Stimulated activated CD4-positive, alpha-beta T cell treated with anti-CD3 and anti-CD28 coated beads, TNF-alpha, amount 100 ng/mL, for 48 hours (primary cell): ENCODE measurements at regions not wholly inside any gene's neighbourhood (a gene's known extent, or its start where the extent isn't known, plus 50 kb on each side); places are given as distances from the start of the nearest gene placed in this dataset.

Source experiments
- DNase-seq, 3 donors: peaks; one replicate each; pipeline ENCODE4 v3.0.0-alpha.2; 2020; ENCODE audit warnings: low read depth in 3 of 3

DNA sequence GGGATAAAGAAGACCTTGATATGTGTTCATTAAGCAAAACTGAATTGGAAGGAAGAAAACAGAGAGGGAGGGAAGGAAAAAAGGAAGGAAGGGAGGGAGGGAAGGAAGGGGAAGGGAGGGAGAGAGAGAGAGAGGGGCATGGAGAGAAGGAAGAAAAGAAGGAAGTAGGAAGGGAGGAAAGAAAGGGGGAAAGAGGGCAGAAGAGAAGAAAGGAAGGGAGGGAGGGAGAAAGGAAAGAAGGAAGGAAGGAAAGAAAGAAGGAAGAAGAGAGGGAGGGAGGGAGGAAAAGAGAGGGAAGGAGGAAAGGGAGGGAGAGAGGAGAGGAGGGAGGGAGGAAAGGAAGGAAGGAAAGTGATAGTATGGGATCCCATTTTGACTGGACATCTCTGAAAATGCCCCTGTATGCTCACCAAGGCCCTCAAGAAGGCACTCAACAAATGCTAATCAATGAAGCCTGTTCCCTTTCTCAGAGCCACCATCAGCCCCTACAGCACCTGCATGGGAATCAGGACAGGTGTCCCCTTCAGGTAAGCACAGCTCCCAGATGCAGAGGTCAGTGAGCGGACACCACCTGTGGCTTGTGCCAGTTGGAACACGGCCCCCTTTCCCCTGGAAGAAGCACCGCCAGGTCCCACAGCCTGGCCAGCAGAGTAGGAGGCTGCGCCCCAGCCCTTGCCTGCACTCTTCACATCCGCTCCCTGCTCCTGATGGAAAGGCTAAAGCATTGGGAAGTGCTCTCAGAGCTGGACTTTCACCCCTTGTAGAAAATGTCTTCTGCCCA lies 161.4 kb upstream of the DIO3 start:
- DNase-seq: no peak

DNA sequence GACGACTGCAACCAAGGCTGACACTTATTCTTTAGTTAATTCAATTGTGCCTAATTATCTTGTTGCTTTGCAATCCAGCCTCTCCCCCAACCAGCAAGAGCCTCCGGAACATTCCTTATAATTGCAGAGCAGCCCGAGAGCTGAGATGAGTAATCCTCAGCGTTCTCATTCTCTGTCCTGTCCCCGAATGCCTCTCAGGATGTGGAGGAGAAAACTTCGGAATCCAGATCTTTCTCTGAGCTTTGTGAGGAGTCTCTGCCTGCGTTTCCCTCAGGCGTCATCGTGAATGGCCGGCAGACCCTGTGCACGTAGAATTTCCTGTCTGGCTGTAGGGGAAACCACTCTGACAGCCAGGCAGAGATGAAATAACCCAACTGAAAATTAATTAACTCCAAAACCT lies 160.5 kb upstream of the DIO3 start:
- no peak for DNase-seq

DNA sequence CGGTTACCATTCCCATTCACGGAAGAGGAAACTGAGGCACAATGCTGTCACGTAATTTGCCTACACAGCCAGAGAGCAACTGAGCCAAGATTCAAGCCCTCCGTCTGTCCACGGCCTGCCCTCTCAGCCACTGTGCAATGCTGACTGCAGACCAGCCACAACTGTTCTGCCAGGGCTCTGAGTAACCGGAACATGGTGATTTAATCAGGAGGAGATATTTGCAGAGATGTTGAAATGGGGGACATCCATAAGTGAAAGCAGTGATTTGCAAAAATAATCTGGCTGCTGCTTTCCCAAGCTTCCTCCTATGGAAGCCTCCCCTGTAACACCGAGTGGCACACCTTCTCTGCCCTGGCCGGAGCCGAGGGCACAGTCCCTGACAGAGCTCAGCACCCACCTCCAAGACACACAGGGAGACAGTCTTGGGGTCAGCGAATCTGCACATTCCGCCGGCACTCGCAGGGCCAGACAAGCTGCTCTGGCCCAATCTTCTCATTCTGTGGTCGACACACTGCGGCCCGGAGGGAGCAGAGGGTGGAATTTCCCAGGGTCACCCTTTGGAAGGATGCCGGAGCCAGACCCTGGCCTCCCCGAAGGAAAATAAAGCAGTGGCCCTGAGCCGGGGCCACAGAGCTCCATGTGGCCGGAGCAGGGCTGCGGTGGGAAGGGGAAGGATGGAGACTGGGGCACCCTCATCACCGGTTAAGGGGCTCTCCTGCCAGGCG lies 158.2 kb upstream of the DIO3 start:
- no peak for DNase-seq

DNA sequence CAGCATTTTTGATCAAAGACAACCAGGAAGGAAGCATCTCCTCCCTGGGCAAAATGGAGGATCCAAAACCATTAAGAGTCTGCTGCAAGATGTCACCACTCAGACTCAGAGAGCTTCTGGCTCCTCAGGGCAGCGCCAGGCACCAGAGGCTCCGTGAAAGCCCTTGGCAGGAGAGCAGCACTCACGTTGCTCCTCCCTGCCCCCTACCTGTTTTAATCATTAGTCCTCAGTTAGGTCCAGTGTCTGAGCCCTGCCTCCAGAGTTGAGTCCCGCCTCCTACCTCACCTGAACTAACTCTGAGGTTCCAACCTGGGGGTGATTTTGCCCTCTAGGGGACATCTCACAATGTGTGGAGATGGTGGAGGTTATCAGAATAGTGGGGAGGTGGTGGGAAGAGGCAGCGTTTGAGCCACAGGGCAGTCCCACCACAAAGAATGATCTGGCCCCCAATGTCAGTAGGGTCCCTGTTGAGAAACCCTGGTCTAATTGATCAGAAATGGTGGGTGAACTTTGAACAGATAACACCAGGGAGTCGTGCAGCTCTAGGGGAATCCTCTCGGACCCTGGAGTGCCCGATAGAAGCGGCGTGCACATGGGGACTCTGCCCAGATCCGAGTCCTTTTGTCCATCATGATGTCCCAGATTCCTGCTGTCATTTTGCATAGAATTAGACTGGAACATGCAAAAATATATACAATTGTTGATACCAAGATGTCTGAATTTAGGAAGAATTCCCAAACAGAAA lies 156.7 kb upstream of the DIO3 start:
- no peak for DNase-seq

DNA sequence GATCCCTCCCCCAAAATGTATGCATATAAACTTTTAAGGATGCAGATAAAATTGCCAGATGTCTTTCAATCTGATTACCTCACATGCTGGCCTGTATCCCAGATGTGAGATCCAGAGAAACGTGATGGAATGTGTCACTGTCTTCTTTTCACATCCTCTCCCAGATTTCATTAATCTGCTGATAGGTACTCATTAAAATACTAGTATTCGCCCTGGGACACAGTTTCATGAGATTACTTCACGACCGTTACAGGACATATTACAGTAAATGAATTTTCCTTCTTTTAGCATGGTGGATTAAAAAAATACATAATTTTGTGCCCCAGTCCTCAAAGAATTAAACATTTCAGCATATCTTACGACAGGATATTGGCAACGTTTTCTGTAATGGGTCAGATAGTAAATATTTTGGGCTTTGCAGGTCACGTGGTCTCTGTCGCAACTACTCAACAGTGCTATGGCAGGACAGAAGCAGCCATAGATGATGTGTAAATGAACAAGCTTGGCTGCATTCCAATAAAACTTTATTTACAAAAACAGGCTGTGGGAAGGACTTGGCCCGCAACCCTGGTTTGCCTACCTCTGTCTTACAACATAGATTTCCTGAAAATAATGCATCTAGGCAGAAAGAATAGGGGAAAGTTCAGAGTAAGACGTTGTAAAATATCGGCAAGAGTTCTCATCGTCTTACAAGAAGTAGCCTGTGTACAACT lies 156.0 kb upstream of the DIO3 start:
- no peak for DNase-seq

DNA sequence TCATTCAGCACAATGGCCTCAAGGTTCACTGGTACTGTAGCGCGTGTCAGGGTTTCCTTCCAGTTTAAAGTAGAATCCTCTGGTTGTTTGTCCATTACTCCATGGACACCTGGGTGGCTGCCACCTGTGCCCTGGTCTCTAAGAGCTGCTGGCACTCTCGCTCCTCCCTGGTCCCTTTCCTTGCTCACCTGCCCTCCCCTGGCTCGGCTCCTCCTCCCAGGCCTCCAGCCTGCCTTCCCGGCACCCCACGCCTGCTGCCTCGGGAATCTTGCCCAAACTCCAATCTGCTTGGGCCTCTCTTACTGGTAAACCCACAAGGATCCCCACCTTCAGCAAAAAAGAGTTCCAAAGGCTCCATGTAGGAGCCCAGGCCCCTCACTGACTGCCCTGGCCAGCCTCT lies 154.4 kb upstream of the DIO3 start:
- DNase-seq: no peak

DNA sequence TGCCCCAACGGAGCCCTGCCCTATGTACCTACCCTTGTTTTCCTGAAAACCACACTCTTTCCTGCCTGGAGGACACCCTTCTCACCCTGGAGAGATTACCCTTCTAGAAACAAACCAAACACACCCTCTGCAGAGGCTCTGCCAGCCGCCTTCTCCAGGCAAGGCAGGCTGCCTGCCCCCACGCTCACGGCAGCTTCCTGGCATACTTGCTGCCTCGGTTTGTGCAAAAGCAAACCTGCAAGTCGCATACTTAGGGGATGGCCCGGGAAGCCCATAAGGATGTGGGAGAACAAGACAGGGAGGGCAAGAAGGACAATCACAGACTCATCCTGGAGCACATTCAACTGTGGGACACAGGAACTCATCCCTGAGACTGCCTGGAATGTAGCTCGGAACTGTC lies 154.0 kb upstream of the DIO3 start:
- no peak for DNase-seq

DNA sequence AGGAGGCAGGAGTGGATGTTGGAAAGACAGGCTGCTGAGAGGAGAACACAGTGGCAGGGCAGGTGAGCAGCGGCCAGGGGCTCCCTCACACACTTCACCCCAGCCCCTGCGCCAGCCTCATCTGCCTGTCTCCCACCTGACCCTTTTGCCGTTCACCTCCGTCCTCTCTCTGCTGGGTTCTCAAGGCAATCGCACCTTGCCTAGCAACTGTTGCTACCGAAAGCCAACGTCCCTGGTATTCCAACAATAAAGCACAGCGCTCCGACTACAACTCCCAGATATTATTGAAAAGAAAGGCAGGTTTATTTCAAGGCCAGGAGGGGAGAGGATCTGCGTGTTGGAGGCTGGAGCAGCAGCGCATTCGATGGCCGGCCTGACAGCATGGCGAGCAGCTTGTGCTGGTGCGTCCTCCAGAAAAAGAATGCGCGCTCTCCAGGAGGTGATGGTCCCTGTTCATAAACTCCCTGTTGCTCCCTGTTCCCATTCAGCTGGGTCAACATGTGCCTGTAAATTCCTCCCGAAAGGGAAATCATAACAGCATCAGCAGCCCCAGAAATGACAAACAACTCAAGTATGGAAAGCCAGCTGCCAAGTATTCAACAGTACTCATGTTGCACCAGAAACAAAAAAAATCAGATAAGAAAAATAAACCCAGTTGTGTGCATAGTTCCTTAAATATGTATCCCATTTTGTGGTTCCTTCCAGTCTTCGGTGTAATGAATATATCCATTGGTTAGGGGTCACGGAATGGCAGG lies 153.0 kb upstream of the DIO3 start:
- DNase-seq: no peak

DNA sequence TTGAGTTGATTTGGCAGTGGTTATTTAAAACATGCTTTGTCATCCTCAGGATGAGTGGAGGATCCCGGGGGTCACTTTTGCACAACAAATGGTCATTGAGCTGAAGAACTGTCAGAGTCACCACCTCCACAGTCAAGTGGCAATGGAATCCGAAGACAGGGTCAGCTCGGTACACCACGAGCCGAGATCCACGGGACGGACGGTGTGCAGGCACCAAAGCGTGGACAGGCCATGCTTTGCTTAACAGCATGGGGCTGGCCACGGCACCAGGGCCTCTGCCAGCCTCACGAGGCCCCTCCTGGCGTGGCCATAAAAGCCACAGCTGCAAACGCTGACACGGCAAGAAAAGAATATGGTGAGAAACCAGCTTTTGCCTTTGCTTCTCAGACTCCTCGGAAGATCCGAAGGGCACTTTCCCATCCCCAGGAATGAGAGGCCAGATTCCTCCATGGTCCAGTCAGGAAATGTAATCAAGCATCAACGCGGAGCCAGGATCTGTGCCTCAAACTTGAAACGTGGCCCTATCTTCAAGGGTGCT lies 152.2 kb upstream of the DIO3 start:
- DNase-seq: no peak

DNA sequence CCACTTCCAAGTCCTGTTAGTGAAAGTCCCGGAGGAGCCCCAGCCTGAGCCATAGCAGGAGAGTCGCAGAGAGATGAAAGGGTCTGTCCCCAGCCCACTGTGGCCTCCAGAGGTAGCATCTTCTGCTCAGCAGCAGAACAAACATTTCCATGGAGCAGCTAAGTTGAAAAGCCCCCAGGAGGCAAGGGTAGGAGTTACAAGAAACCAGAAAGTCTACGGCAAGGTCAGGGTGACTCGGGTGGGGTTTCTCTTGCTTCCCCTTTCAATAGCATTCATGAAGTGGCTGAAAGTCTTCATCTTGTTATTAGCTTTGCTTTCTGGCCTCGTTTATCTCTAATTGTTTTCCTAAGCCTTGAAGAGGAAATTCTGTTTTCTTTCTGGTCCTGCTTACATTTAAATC lies 151.2 kb upstream of the DIO3 start:
- DNase-seq: no peak

DNA sequence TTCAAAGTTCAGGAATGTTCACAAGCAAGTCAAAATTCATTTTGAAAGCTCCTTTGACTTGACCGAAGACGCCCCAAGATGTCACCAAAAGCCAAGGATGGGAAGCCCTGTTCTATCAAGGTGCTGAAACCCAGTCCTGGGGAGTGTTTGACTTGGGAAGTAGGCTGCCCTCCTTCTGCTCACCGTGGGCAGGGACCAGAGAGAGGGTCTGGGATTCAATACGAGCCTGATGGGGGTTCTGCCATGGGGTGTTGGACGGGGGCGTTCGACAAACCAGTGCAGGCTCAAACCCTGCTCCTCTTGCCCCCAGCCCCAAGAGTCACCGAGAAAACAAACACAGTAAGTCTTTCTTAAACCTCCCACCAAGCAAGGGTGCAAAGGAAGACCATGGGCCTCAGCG lies 150.1 kb upstream of the DIO3 start:
- no peak for DNase-seq

DNA sequence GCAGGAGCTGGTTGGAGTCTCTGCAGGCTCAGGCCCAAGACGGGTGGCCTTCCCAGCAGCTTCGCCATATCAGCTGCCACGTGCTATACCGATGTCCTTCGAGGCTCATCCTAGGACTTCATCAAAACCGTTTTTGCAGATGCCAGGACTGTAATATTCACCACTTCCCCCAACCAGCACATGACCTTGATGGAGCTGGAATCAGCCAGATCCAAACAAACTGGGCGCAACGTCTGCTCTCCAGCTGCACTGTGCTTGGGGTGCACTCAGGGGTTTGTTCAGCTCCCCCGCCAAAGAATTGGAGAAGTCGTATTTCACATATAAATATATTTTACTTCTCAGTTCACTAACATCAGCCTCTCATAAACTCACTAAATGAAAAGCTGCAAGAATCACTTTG lies 149.5 kb upstream of the DIO3 start:
- DNase-seq: no peak

DNA sequence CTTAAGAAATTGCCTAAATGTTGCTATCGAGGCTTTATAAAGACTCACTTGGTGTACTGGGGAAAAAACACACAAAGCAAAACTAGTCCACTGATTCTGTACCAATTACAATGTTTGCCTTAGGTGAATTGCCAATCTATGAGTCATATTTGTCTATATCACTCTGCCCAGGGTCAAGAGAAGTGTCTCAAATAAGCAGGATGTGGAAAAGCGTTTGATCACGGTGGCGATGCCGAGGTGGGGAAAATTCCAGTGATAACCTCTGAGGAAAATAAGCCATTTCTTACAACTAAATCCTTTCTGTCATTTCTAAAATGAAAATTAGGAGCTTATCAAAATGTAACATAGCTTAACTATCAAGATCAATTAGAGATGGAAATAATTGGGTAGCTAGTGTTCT lies 148.6 kb upstream of the DIO3 start:
- DNase-seq: no peak

DNA sequence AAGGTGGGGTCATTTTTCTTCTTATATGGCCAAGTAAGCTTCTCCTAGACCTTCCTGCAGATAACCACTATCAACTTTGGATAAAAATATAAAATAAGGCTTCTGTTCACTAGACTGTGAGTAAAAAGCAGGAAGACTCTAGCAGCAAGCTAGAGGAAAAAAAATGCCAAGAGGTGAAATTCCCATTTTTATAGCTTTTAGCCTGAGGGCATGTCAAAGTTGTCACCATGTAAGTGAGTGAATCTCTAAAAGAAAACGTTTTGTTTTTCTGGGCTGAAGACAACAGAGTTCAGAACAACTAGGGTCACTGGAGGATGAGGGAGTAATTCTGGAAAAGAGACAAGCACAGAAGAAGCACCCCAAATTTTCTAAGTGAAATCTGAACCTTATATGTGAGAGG lies 143.9 kb upstream of the DIO3 start:
- DNase-seq: no peak

DNA sequence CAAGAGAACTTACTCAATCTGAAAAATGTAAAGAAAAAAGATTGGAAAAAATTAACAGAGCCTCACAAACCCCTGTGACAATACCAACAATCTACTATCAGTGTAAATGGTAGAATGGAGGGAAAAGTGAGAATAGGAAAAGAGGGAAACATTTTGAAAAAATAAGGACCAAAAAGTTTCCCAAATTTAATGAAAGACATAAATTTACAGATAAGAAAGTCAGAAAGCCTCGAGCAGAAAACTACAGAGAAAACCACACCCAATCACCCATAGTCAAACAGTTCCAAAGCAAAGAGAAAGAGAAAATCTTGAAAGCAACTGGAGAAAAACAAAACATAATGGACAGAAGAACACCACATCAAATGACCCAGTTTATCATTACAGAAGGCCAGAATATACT lies 142.7 kb upstream of the DIO3 start:
- no peak for DNase-seq

DNA sequence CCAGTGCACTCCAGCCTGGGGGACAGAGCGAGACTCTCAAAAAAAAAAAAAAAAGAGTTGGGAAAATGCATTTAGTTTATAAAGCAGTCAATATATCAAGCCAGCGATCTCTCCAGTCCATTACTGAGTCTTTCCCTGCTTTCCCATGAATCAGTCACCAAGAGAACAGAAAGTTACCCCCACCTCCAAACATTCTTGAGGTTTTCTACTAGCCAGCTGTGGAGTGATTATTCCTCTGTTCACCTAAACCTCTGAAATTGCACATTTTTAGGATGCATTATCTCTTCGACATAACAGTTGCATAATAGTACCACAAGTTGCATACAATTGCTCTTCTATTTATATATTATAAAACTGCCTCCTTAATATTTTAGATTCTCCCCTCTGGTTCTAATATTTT lies 134.8 kb upstream of the DIO3 start:
- no peak for DNase-seq

DNA sequence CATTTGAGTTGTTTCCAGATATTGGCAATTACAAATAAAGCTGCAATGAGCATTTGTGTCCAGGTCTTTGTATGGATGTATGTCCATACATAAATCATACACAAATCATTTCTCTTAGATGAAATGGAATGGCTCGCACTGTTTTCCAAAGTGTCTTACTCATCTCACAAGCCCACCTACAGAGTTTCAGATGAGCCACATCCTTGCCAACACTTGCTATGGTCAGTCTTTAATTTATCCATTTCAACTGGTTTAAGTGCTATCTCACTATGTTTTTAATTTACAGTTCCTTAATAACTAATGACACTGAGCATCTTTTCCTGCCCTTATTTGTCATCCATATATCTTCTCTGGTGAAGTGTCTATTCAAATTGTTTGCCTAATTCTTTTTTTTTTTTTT lies 132.9 kb upstream of the DIO3 start:
- no peak for DNase-seq

DNA sequence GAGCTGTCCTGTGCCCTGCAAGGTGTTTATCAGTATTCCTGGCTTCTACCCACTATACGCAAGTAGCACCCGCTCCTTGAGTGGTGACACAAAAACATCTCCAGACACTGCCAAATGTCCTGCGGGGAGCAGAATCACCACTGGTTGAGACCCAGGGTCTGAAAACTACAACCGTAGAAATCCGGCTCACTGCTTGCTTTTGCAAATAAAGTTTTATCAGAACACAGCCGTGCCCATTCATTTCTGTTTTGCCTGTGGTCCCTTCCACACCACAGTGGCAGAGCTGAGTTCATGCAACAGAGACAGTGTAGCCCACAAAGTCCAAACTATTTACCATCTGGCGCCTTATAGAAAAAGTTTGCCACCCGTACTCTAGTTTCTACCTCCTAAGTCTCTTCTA lies 125.7 kb upstream of the DIO3 start:
- no peak for DNase-seq

DNA sequence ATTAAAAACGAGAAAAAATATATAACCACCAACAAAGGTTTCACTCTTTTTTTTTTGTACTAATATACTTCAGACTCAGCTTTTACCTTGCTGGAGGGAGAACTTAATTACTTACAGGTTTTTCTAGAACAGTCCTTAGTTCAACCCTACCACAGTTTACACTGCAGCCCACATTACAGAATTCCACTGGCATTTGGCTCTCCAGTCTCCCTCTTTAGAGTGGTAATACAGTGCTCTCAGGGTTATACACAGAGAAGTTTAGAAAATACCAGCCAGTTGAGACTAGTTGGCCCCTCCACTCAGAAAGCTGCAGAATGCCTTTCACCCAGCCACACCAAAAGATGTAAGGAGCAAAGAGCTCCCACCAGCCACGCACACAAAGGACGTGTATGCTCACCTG lies 122.3 kb upstream of the DIO3 start:
- no peak for DNase-seq

DNA sequence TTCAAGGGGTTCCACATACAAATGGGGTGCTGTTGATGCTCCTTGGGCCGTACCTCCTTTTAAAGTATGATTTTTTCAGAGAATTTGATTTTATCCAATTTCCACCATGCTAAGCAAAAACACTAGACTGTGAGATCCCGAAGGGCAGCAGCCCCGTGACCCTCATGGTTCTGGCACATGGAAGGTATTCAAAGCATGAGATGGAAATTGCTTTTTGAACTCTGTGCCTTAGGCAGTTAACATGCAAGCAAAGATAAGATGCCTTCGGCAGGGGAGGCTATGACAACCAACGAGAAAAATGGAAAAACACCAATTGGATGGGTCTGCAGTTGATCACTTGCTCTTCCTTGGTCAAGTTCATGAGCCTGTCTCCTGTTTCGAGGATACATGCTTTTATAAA lies 120.8 kb upstream of the DIO3 start:
- DNase-seq: no peak

DNA sequence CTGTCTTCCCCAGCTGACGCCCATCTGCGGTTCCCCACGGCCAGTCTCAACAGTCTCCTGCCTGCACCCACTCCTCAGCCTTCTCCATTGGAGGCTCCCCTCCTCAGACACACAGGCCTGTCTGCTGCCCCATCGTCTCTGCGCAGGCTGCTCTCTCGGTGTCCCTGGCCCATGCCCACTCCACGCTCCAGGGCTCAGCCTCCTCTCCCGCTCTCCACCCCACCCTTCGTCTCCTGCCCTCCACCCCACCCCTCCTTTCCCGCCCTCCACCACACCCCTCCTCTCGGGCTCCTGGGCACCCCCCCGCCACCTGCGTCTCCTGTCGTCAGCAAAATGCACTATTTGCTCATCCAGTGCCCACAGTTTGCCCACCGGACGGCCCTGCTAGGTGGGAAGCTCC lies 119.6 kb upstream of the DIO3 start:
- DNase-seq: no peak
